ENCODE measurements at regions not wholly inside any gene's neighbourhood (a gene's known extent, or its start where the extent isn't known, plus 50 kb on each side); places are given as distances from the start of the nearest gene placed in this dataset.

- no peaks in the 10 kb centered on the region for H3K27me3 Mint-ChIP-seq (ENCODE audit: unreplicated experiment)
- peak overlapping the region; percentile 76 for H3K27ac Mint-ChIP-seq (ENCODE audit: unreplicated experiment)
- TF ChIP-seq CTCF (IDR thresholded peaks at IDR 0.05): no peak
- peaks cover 5% of the 10 kb centered on the region for H3K9me3 Mint-ChIP-seq (ENCODE audit: unreplicated experiment)
- peak overlapping the region; percentile 5 for H3K4me3 Mint-ChIP-seq (ENCODE audit: unreplicated experiment)
- peaks cover 26% of the 10 kb centered on the region for H3K4me1 Mint-ChIP-seq (ENCODE audit: unreplicated experiment)
- DNase-seq (ENCODE audit: extremely low spot score, unreplicated experiment): no peak
- no peaks in the 10 kb centered on the region for H3K36me3 Mint-ChIP-seq (ENCODE audit: unreplicated experiment)
These were observed 88.1 kb upstream of the ZEB2 start for GRCh38 chr2:144607891-144608521.

- DNase-seq (ENCODE audit: extremely low spot score, unreplicated experiment): no peak
- peaks cover 5% of the 10 kb centered on the region for H3K9me3 Mint-ChIP-seq (ENCODE audit: unreplicated experiment)
These were observed 87.2 kb upstream of the ZEB2 start for GRCh38 chr2:144607099-144607498.

GRCh38 chr2:144606466-144607095 lies 86.7 kb upstream of the ZEB2 start:
- no peak overlapping the region for H3K4me3 Mint-ChIP-seq (ENCODE audit: unreplicated experiment)
- no peak for TF ChIP-seq CTCF (IDR thresholded peaks at IDR 0.05)
- peaks cover 5% of the 10 kb centered on the region for H3K9me3 Mint-ChIP-seq (ENCODE audit: unreplicated experiment)
- no peaks in the 10 kb centered on the region for H3K36me3 Mint-ChIP-seq (ENCODE audit: unreplicated experiment)
- no peaks in the 10 kb centered on the region for H3K27me3 Mint-ChIP-seq (ENCODE audit: unreplicated experiment)
- DNase-seq (ENCODE audit: extremely low spot score, unreplicated experiment): no peak
- no peak overlapping the region for H3K27ac Mint-ChIP-seq (ENCODE audit: unreplicated experiment)
- H3K4me1 Mint-ChIP-seq (ENCODE audit: unreplicated experiment): peaks cover 26% of the 10 kb centered on the region

More at GRCh38 chr2:144607099-144607498, 87.2 kb upstream of the ZEB2 start:
- Mint-ChIP-seq H3K27me3 (ENCODE audit: unreplicated experiment) (no peaks in the 10 kb centered on the region), H3K36me3 (ENCODE audit: unreplicated experiment) (no peaks in the 10 kb centered on the region), H3K4me1 (ENCODE audit: unreplicated experiment) (peaks cover 26% of the 10 kb centered on the region), H3K4me3 (ENCODE audit: unreplicated experiment) (no peak overlapping the region), H3K27ac (ENCODE audit: unreplicated experiment) (no peak overlapping the region)
- no peak for TF ChIP-seq CTCF (IDR thresholded peaks at IDR 0.05)

DNA sequence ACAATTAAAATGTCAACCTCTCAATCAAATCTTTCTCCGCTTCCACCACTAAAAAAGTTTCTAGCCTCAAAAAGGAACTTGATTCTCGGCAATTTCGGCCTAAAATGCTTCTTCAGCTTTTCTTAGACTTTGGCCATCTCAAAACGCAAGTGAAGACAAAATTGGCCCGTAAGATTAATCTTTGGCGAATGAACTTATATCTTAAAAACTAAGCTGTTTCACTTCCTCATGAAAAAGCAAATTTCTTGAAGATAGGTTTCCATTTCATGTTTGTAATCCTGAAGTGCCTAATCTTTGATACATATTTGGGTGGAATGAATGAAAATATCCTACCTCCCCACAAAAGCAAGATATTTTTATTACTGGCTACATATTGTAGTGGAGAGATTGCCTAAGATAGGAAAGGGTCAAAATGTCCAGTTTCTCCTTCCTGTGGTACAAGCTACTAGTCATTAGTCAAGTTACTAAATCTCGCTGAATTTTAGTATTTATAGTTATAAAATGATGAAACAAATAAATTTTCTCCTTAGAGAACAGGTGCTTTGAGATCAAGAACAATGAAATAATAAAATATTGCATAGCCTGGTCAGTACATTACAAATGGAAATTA lies 85.4 kb upstream of the ZEB2 start:
- no peaks in the 10 kb centered on the region for H3K27me3 Mint-ChIP-seq (ENCODE audit: unreplicated experiment)
- peaks cover 26% of the 10 kb centered on the region for H3K4me1 Mint-ChIP-seq (ENCODE audit: unreplicated experiment)
- H3K36me3 Mint-ChIP-seq (ENCODE audit: unreplicated experiment): no peaks in the 10 kb centered on the region
- H3K4me3 Mint-ChIP-seq (ENCODE audit: unreplicated experiment): no peak overlapping the region
- DNase-seq (ENCODE audit: extremely low spot score, unreplicated experiment): no peak
- peaks cover 5% of the 10 kb centered on the region for H3K9me3 Mint-ChIP-seq (ENCODE audit: unreplicated experiment)
- H3K27ac Mint-ChIP-seq (ENCODE audit: unreplicated experiment): no peak overlapping the region
- no peak for TF ChIP-seq CTCF (IDR thresholded peaks at IDR 0.05)

DNA sequence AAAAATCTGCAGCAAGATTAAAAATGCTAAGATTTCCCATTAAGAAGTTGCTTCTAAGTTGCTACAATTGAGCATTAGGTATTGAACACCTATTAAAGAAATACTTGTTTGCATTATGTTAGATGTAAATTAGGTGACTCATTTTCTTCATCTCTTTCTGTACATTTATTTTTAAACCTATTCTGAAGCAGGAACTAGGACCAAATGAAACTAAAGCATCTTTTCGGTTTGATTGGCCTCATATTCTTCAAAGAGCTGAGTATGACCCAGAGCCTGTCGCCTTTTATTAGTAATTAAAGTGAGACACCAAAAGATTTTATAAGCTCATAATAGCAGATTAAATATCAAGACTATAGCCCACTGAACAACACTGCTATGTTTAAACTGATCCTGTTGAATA lies 83.4 kb upstream of the ZEB2 start:
- H3K36me3 Mint-ChIP-seq (ENCODE audit: unreplicated experiment): no peaks in the 10 kb centered on the region
- no peak overlapping the region for H3K4me3 Mint-ChIP-seq (ENCODE audit: unreplicated experiment)
- no peak for DNase-seq (ENCODE audit: extremely low spot score, unreplicated experiment)
- H3K9me3 Mint-ChIP-seq (ENCODE audit: unreplicated experiment): peaks cover 5% of the 10 kb centered on the region
- H3K27me3 Mint-ChIP-seq (ENCODE audit: unreplicated experiment): no peaks in the 10 kb centered on the region
- TF ChIP-seq CTCF (IDR thresholded peaks at IDR 0.05): no peak
- peaks cover 18% of the 10 kb centered on the region for H3K4me1 Mint-ChIP-seq (ENCODE audit: unreplicated experiment)
- no peak overlapping the region for H3K27ac Mint-ChIP-seq (ENCODE audit: unreplicated experiment)

Data from osteocyte (in vitro differentiated cells).